ENCODE measurements at regions not wholly inside any gene's neighbourhood (a gene's known extent, or its start where the extent isn't known, plus 50 kb on each side); places are given as distances from the start of the nearest gene placed in this dataset.

DNA sequence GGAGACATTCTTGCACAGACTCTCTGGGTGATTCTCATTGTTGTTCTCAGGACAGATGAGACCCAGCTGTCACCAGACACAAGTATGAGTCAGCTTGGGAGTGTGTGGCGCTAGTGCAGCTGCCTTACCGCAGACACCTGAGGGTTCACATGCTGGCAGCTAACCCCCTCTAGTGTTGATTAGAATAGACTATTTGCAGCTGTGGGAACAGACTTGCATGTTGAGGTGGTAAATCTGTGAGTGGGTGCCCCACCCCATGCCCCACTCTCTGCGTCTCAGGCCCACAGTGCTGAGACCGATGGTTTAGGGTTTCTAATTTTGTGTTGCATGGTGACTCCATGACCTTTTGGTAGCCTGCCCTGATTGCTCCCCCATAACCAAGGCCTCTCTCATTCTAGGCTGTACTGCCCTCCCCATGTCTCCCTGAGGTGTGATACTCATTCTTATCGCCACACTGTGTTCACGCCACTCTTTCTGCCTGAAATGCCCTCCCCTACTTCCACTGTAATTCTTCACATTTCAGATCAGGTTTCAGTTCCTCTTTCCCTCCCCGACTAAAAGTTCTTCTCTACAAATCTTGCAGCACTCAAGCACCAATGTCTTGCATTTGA, 73.7 kb upstream of the KIRREL3 start:
- Mint-ChIP-seq H3K27me3 (ENCODE audit: unreplicated experiment) (peaks cover 24% of the 10 kb centered on the region), H3K9me3 (ENCODE audit: unreplicated experiment) (no peaks in the 10 kb centered on the region), H3K4me3 (ENCODE audit: unreplicated experiment) (no peak overlapping the region), H3K4me1 (ENCODE audit: unreplicated experiment) (no peaks in the 10 kb centered on the region), H3K27ac (ENCODE audit: unreplicated experiment) (no peak overlapping the region), H3K36me3 (ENCODE audit: unreplicated experiment) (no peaks in the 10 kb centered on the region)
- DNase-seq (ENCODE audit: extremely low spot score, unreplicated experiment), result peak; percentile 65
- TF ChIP-seq, protein P1, sequence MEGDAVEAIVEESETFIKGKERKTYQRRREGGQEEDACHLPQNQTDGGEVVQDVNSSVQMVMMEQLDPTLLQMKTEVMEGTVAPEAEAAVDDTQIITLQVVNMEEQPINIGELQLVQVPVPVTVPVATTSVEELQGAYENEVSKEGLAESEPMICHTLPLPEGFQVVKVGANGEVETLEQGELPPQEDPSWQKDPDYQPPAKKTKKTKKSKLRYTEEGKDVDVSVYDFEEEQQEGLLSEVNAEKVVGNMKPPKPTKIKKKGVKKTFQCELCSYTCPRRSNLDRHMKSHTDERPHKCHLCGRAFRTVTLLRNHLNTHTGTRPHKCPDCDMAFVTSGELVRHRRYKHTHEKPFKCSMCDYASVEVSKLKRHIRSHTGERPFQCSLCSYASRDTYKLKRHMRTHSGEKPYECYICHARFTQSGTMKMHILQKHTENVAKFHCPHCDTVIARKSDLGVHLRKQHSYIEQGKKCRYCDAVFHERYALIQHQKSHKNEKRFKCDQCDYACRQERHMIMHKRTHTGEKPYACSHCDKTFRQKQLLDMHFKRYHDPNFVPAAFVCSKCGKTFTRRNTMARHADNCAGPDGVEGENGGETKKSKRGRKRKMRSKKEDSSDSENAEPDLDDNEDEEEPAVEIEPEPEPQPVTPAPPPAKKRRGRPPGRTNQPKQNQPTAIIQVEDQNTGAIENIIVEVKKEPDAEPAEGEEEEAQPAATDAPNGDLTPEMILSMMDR (IDR thresholded peaks at IDR 0.05), result peak; percentile 46

DNA sequence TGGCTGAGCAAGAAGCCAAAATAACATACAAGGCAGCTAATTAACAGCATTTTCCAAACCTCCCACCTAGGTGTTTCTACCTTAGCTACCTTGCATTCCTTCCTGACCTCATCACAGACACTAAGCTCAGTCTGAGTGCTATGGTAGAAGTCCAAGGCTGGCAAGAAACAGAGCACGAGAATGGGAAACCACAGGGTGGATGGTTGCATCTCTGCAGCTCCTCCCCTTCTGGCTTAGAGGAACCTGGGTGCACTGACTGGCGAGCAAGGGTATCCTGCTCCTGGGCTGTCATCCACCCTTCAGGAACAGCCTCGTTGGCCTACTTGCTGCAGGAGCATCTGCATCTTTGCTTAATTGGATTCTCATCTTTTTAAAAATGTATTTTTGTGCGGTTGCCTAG, 73.1 kb upstream of the KIRREL3 start:
- Mint-ChIP-seq H3K36me3 (ENCODE audit: unreplicated experiment) (no peaks in the 10 kb centered on the region), H3K27me3 (ENCODE audit: unreplicated experiment) (peaks cover 21% of the 10 kb centered on the region), H3K9me3 (ENCODE audit: unreplicated experiment) (no peaks in the 10 kb centered on the region), H3K4me3 (ENCODE audit: unreplicated experiment) (no peak overlapping the region), H3K27ac (ENCODE audit: unreplicated experiment) (no peak overlapping the region), H3K4me1 (ENCODE audit: unreplicated experiment) (no peaks in the 10 kb centered on the region)
- TF ChIP-seq, protein P1 (IDR thresholded peaks at IDR 0.05), result no peak
- peak; percentile 44 for DNase-seq (ENCODE audit: extremely low spot score, unreplicated experiment)

DNA sequence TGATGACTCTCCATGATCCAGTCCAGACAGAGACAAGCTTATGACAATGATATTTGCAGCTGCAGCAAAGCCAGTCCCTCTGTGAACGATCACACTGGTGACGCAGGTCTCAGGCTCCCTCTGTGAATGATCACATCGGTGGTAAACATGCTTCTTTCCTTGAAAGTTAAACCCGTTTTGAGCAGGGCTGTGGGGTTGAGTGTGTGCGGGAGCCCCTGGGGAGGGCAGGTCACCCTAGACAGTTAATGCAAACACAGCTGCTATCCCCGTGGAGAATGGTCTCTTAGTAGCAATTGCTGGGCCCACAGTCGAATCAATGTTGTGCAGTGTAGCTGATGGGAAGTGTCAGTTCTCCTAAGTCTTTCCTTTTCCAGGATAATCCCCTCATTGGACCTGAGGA, 71.0 kb upstream of the KIRREL3 start:
- Mint-ChIP-seq H3K27ac (ENCODE audit: unreplicated experiment) (no peak overlapping the region), H3K36me3 (ENCODE audit: unreplicated experiment) (no peaks in the 10 kb centered on the region), H3K27me3 (ENCODE audit: unreplicated experiment) (peaks cover 22% of the 10 kb centered on the region), H3K4me1 (ENCODE audit: unreplicated experiment) (peaks cover 2% of the 10 kb centered on the region), H3K4me3 (ENCODE audit: unreplicated experiment) (no peak overlapping the region), H3K9me3 (ENCODE audit: unreplicated experiment) (no peaks in the 10 kb centered on the region)
- peak; percentile 56 for DNase-seq (ENCODE audit: extremely low spot score, unreplicated experiment)
- TF ChIP-seq, protein P1 (IDR thresholded peaks at IDR 0.05), result no peak

DNA sequence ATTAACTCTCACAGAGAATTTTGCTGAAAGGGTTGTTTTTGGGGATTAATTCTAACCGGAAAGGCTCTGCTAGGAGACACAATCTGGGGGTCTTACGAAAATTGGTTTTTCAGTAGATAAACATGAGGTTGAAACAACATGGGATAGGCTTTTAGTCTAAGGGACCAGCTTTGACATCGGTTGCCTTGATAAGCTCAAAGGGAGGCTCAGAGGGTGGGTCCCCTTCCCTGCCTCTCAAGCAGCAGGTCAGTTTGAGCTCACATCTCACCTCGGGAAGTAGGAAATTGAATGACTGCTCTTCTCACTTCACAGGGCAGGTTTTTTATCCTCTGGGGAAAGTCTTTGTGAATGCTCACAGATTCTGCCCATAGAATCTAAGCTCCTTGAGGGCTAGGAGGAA, 70.2 kb upstream of the KIRREL3 start:
- no peaks in the 10 kb centered on the region for H3K36me3 Mint-ChIP-seq (ENCODE audit: unreplicated experiment)
- peaks cover 19% of the 10 kb centered on the region for H3K27me3 Mint-ChIP-seq (ENCODE audit: unreplicated experiment)
- H3K4me1 Mint-ChIP-seq (ENCODE audit: unreplicated experiment), result peaks cover 4% of the 10 kb centered on the region
- no peak overlapping the region for H3K4me3 Mint-ChIP-seq (ENCODE audit: unreplicated experiment)
- no peaks in the 10 kb centered on the region for H3K9me3 Mint-ChIP-seq (ENCODE audit: unreplicated experiment)
- DNase-seq (ENCODE audit: extremely low spot score, unreplicated experiment), result peak; percentile 42
- TF ChIP-seq, protein P1 (IDR thresholded peaks at IDR 0.05), result no peak
- H3K27ac Mint-ChIP-seq (ENCODE audit: unreplicated experiment), result no peak overlapping the region

DNA sequence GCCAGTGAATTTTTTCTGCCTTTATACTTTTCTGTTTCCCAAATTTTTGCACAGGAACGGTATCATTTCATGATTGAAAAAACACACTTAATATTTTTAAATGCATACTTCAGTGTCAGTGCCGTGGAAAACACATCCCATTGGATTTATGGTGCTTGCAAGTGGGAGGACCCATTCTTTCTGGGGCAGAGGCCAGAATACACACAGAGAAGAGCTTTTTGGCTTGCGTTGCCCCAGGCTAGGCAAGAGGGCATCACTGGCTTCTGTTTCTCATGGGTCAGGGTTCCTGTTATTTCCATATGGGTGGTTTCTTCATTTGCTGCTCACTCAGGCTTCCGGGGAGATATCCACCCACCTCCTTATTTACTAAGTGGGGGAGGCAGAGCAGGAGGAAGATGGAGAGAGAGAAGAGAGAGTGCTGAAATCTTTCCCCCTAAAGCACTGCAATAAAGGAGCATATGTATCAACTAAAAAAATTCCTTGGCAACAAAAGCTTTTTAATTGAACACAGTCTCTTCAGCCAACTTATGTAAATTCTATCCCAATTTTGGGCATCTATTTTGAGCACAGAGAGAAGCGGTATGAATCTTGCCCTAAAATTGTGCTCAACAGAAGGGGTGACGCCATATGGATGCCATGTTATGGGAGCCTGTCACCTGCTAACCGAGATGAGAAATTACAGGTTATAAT, 66.0 kb upstream of the KIRREL3 start:
- TF ChIP-seq, protein P1 (IDR thresholded peaks at IDR 0.05), result no peak

More for the DNA sequence above, 66.0 kb upstream of the KIRREL3 start:
- Mint-ChIP-seq H3K4me1 (ENCODE audit: unreplicated experiment) (peaks cover 4% of the 10 kb centered on the region), H3K27ac (ENCODE audit: unreplicated experiment) (no peak overlapping the region), H3K27me3 (ENCODE audit: unreplicated experiment) (peaks cover 14% of the 10 kb centered on the region), H3K4me3 (ENCODE audit: unreplicated experiment) (no peak overlapping the region), H3K36me3 (ENCODE audit: unreplicated experiment) (no peaks in the 10 kb centered on the region), H3K9me3 (ENCODE audit: unreplicated experiment) (no peaks in the 10 kb centered on the region)
- DNase-seq (ENCODE audit: extremely low spot score, unreplicated experiment), result peak; percentile 38

Data from osteocyte (in vitro differentiated cells).